WI38 (cell line): ENCODE measurements at regions not wholly inside any gene's neighbourhood (a gene's known extent, or its start where the extent isn't known, plus 50 kb on each side); places are given as distances from the start of the nearest gene placed in this dataset.

Source experiments
- H3K4me3 ChIP-seq: 2 replicates; pipeline ENCODE4 v1.5.1; 2011; ENCODE audit warnings: low read depth, mild to moderate bottlenecking, control low read depth, low read length
- CTCF ChIP-seq: IDR thresholded peaks from 2 replicates; pipeline ENCODE4 v1.5.1; 2012; ENCODE audit warnings: low read depth, mild to moderate bottlenecking, control low read depth, low read length

- no peak overlapping the region for H3K4me3 ChIP-seq
- TF ChIP-seq CTCF: no peak
Measured at GRCh38 chr12:98178126-98178525, 337.3 kb upstream of the TMPO start.

- no peak overlapping the region for H3K4me3 ChIP-seq
- TF ChIP-seq CTCF: no peak
Measured at GRCh38 chr12:98179151-98179550, 336.2 kb upstream of the TMPO start.

GRCh38 chr12:98180603-98181002 lies 334.8 kb upstream of the TMPO start:
- no peak for TF ChIP-seq CTCF

GRCh38 chr12:98182821-98183220 lies 332.6 kb upstream of the TMPO start:
- TF ChIP-seq CTCF: no peak
- no peak overlapping the region for H3K4me3 ChIP-seq

More at GRCh38 chr12:98180603-98181002, 334.8 kb upstream of the TMPO start:
- no peak overlapping the region for H3K4me3 ChIP-seq

GRCh38 chr12:98185606-98186005 lies 329.8 kb upstream of the TMPO start:
- TF ChIP-seq CTCF: no peak
- no peak overlapping the region for H3K4me3 ChIP-seq

- no peak overlapping the region for H3K4me3 ChIP-seq
- TF ChIP-seq CTCF: no peak
Measured at GRCh38 chr12:98188650-98189077, 326.7 kb upstream of the TMPO start.

- no peak for TF ChIP-seq CTCF
- no peak overlapping the region for H3K4me3 ChIP-seq
Measured at GRCh38 chr12:98194591-98194990, 320.8 kb upstream of the TMPO start.
